ENCODE measurements at regions not wholly inside any gene's neighbourhood (a gene's known extent, or its start where the extent isn't known, plus 50 kb on each side); places are given as distances from the start of the nearest gene placed in this dataset.
"Not testable (repeated sequence)": the region's sequence is repeated elsewhere in the genome, so short reads cannot be mapped to it uniquely, and the experiment has no call there.

DNA sequence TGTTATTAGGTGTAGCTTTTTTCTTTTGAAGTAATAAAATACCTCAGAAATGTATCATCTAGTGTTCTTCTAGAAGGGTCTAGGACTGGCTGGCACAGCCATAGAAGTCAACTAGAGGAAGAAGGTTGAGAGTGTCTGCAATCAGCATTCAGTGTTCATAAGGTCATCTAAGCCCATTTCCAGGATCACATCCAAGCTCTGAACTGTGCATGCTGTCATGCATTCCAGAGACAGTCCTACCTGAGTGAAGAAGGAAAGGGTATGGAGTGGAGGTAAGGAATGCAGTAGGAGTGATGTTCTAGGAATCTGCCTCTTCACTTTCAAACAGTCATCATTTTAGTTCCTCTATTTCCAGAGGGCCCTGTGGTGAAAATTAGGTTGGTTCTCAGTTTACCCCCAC, 789.7 kb downstream of the GATA3 start:
- Histone ChIP-seq H3K4me2 (ENCODE audit: low read length) (no peak overlapping the region), H3K4me1 (ENCODE audit: control insufficient read depth, low read depth, low read length) (no peaks in the 10 kb centered on the region), H4K8ac (ENCODE audit: low read depth, low read length) (no peak overlapping the region), H2BK120ac (ENCODE audit: low read depth, low read length) (no peak overlapping the region), H2BK5ac (ENCODE audit: low read length) (no peak overlapping the region), H3K56ac (ENCODE audit: low read length) (no peak overlapping the region), H3K79me1 (ENCODE audit: low read length) (no peaks in the 10 kb centered on the region), H3K27ac (ENCODE audit: low read depth, low read length) (no peak overlapping the region), H3K4ac (ENCODE audit: low read depth, low read length) (no peak overlapping the region), H2AK5ac (ENCODE audit: low read length) (no peak overlapping the region), H3K23ac (ENCODE audit: low read length) (no peak overlapping the region), H3K27me3 (ENCODE audit: insufficient read depth, low read length, poor library complexity) (no peaks in the 10 kb centered on the region), H3K36me3 (ENCODE audit: control insufficient read depth, insufficient read depth, low read length) (no peaks in the 10 kb centered on the region), H3K18ac (ENCODE audit: low read length) (no peak overlapping the region), H2BK15ac (replicated peaks; ENCODE audit: low read depth) (no peak overlapping the region), H3K4me3 (ENCODE audit: low read length) (no peak overlapping the region), H4K5ac (ENCODE audit: low read length) (no peak overlapping the region), H3K9ac (ENCODE audit: low read length) (no peak overlapping the region), H3K79me2 (ENCODE audit: control insufficient read depth, insufficient read depth, low read length) (no peaks in the 10 kb centered on the region)
- no peak for DNase-seq

DNA sequence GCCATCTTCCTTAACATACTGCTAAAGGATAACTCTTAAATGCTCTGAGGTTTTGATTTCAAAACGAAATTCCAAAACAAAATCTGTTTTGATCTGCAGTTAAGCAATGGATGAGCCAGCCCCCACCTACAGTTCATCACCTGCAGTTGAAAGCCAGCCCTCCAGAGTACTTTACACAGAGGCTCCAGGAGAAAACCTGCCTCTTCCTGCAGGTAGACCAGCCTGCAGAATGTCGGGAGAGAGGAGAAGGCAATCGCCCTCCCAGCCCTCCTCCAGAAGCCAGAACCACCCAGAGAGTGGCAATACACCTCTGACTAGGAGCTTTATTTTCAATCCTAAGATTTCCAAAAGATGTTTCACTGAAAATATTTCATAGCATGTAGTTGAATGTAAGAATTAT, 798.1 kb downstream of the GATA3 start:
- WGBS (ENCODE audit: extremely low coverage, insufficient coverage, low lambda C conversion rate): no CpG with 5 or more reads among the region's 3 CpGs
- no peak overlapping the region for H3K56ac ChIP-seq (ENCODE audit: low read length)
- H3K79me1 ChIP-seq (ENCODE audit: low read length): no peaks in the 10 kb centered on the region
- no peak overlapping the region for H4K8ac ChIP-seq (ENCODE audit: low read depth, low read length)
- H3K27me3 ChIP-seq (ENCODE audit: insufficient read depth, low read length, poor library complexity): no peaks in the 10 kb centered on the region
- H3K18ac ChIP-seq (ENCODE audit: low read length): no peak overlapping the region
- no peak overlapping the region for H2BK15ac ChIP-seq (replicated peaks; ENCODE audit: low read depth)
- H3K4me2 ChIP-seq (ENCODE audit: low read length): no peak overlapping the region
- no peak overlapping the region for H3K4ac ChIP-seq (ENCODE audit: low read depth, low read length)
- no peak overlapping the region for H4K5ac ChIP-seq (ENCODE audit: low read length)
- no peak overlapping the region for H3K23ac ChIP-seq (ENCODE audit: low read length)
- H2BK120ac ChIP-seq (ENCODE audit: low read depth, low read length): no peak overlapping the region
- no peaks in the 10 kb centered on the region for H3K79me2 ChIP-seq (ENCODE audit: control insufficient read depth, insufficient read depth, low read length)
- H2AK5ac ChIP-seq (ENCODE audit: low read length): no peak overlapping the region
- no peak overlapping the region for H3K27ac ChIP-seq (ENCODE audit: low read depth, low read length)
- no peaks in the 10 kb centered on the region for H3K36me3 ChIP-seq (ENCODE audit: control insufficient read depth, insufficient read depth, low read length)
- H3K4me3 ChIP-seq (ENCODE audit: low read length): no peak overlapping the region
- no peak for DNase-seq
- no peak overlapping the region for H3K9ac ChIP-seq (ENCODE audit: low read length)
- no peak overlapping the region for H2BK5ac ChIP-seq (ENCODE audit: low read length)
- H3K4me1 ChIP-seq (ENCODE audit: control insufficient read depth, low read depth, low read length): no peaks in the 10 kb centered on the region

DNA sequence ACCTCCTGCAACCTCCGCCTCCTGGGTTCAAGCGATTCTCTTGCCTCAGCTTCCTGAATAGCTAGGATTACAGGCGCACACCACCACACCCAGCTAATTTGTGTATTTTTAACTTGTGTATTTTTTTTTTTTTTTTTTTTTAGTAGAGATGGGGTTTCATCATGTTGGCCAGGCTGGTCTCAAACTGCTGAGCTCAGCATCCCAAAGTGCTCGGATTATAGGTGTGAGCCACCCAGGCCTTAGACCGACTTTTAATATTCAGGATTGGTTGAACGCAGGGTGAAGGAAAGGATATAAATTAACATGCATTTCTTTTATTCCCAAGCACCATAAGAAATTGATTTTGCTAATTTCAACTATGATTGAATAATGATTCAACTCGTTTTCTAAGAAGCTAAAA, 798.6 kb downstream of the GATA3 start:
- H2BK120ac ChIP-seq (ENCODE audit: low read depth, low read length): no peak overlapping the region
- no peaks in the 10 kb centered on the region for H3K79me2 ChIP-seq (ENCODE audit: control insufficient read depth, insufficient read depth, low read length)
- H3K18ac ChIP-seq (ENCODE audit: low read length): no peak overlapping the region
- no peaks in the 10 kb centered on the region for H3K27me3 ChIP-seq (ENCODE audit: insufficient read depth, low read length, poor library complexity)
- no peak overlapping the region for H3K9ac ChIP-seq (ENCODE audit: low read length)
- DNase-seq: no peak
- no peak overlapping the region for H3K23ac ChIP-seq (ENCODE audit: low read length)
- H3K36me3 ChIP-seq (ENCODE audit: control insufficient read depth, insufficient read depth, low read length): no peaks in the 10 kb centered on the region
- no peak overlapping the region for H3K4me2 ChIP-seq (ENCODE audit: low read length)
- no CpG with 5 or more reads among the region's 7 CpGs for WGBS (ENCODE audit: extremely low coverage, insufficient coverage, low lambda C conversion rate)
- no peak overlapping the region for H2BK5ac ChIP-seq (ENCODE audit: low read length)
- H2AK5ac ChIP-seq (ENCODE audit: low read length): no peak overlapping the region
- H3K79me1 ChIP-seq (ENCODE audit: low read length): no peaks in the 10 kb centered on the region
- no peak overlapping the region for H2BK15ac ChIP-seq (replicated peaks; ENCODE audit: low read depth)
- H4K5ac ChIP-seq (ENCODE audit: low read length): no peak overlapping the region
- H3K4me3 ChIP-seq (ENCODE audit: low read length): no peak overlapping the region
- no peak overlapping the region for H4K8ac ChIP-seq (ENCODE audit: low read depth, low read length)
- no peaks in the 10 kb centered on the region for H3K4me1 ChIP-seq (ENCODE audit: control insufficient read depth, low read depth, low read length)
- no peak overlapping the region for H3K27ac ChIP-seq (ENCODE audit: low read depth, low read length)
- H3K56ac ChIP-seq (ENCODE audit: low read length): no peak overlapping the region
- H3K4ac ChIP-seq (ENCODE audit: low read depth, low read length): no peak overlapping the region

DNA sequence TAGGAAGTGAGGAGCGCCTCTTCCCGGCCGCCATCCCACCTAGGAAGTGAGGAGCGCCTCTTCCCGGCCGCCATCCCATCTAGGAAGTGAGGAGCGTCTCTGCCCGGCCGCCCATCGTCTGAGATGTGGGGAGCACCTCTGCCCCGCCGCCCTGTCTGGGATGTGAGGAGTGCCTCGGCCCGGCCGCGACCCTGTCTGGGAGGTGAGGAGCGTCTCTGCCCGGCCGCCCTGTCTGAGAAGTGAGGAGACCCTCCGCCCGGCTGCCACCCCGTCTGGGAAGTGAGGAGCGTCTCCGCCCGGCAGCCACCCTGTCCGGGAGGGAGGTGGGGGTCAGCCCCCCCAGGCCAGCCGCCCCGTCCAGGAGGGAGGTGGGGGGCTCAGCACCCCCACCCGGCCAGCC, 814.4 kb downstream of the GATA3 start:
- H3K4me1 ChIP-seq (ENCODE audit: control insufficient read depth, low read depth, low read length); H3K56ac ChIP-seq (ENCODE audit: low read length); H3K9ac ChIP-seq (ENCODE audit: low read length); H3K36me3 ChIP-seq (ENCODE audit: control insufficient read depth, insufficient read depth, low read length); H3K4ac ChIP-seq (ENCODE audit: low read depth, low read length); H2BK120ac ChIP-seq (ENCODE audit: low read depth, low read length); DNase-seq; H3K18ac ChIP-seq (ENCODE audit: low read length); H2BK5ac ChIP-seq (ENCODE audit: low read length); H3K23ac ChIP-seq (ENCODE audit: low read length); H3K27ac ChIP-seq (ENCODE audit: low read depth, low read length); H3K79me1 ChIP-seq (ENCODE audit: low read length); H3K79me2 ChIP-seq (ENCODE audit: control insufficient read depth, insufficient read depth, low read length); H4K8ac ChIP-seq (ENCODE audit: low read depth, low read length); H3K4me3 ChIP-seq (ENCODE audit: low read length); H3K27me3 ChIP-seq (ENCODE audit: insufficient read depth, low read length, poor library complexity); H2BK15ac ChIP-seq (replicated peaks; ENCODE audit: low read depth); H4K5ac ChIP-seq (ENCODE audit: low read length); H2AK5ac ChIP-seq (ENCODE audit: low read length); H3K4me2 ChIP-seq (ENCODE audit: low read length): not testable (repeated sequence)
- no CpG with 5 or more reads among the region's 29 CpGs for WGBS (ENCODE audit: extremely low coverage, insufficient coverage, low lambda C conversion rate)

DNA sequence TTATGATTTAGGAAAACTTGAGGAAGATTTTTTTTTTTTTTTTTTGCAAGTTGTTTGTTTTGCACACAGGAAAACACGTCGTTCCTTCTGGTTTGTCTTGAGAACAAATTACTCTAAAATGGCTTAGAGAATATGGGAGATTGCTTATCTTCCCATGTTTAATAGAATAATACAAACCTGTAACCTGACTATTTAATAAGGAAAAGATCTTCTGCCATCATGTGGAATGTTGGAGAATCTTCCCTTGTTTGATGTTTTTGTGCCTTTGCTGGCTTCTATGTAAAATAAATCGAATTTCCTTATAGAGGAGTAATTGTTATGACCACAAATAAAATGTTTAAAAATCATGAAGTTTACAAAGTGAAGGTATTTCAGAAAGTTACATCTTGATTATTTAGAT, 818.8 kb downstream of the GATA3 start:
- Histone ChIP-seq H3K36me3 (ENCODE audit: control insufficient read depth, insufficient read depth, low read length) (no peaks in the 10 kb centered on the region), H3K4ac (ENCODE audit: low read depth, low read length) (no peak overlapping the region), H3K4me2 (ENCODE audit: low read length) (no peak overlapping the region), H2BK15ac (replicated peaks; ENCODE audit: low read depth) (no peak overlapping the region), H3K4me1 (ENCODE audit: control insufficient read depth, low read depth, low read length) (no peaks in the 10 kb centered on the region), H3K4me3 (ENCODE audit: low read length) (no peak overlapping the region), H3K79me1 (ENCODE audit: low read length) (no peaks in the 10 kb centered on the region), H4K5ac (ENCODE audit: low read length) (no peak overlapping the region), H2BK120ac (ENCODE audit: low read depth, low read length) (no peak overlapping the region), H2AK5ac (ENCODE audit: low read length) (no peak overlapping the region), H3K18ac (ENCODE audit: low read length) (no peak overlapping the region), H3K27me3 (ENCODE audit: insufficient read depth, low read length, poor library complexity) (no peaks in the 10 kb centered on the region), H3K27ac (ENCODE audit: low read depth, low read length) (no peak overlapping the region), H3K56ac (ENCODE audit: low read length) (no peak overlapping the region), H3K79me2 (ENCODE audit: control insufficient read depth, insufficient read depth, low read length) (no peaks in the 10 kb centered on the region), H4K8ac (ENCODE audit: low read depth, low read length) (no peak overlapping the region), H3K9ac (ENCODE audit: low read length) (no peak overlapping the region), H2BK5ac (ENCODE audit: low read length) (no peak overlapping the region), H3K23ac (ENCODE audit: low read length) (no peak overlapping the region)
- DNase-seq: peak; percentile 6
- no CpG with 5 or more reads among the region's 3 CpGs for WGBS (ENCODE audit: extremely low coverage, insufficient coverage, low lambda C conversion rate)

DNA sequence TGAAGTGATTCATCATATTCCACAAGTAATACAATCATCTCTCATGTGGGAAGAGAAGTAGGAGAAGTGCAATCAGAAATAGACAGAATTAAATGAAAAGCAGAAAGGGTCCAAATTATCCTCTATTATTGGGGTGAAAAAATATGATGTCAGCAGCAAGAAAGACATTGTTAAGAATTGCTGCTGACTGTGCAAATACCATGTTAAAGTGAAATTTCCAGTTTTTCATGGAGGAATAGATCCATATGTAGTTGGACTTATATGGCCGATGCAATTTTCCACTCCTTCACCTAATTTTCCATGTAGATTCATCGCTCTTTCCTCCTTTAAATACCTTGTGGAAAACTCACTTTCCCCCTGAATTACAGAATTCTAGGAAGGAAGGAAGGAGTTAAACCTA, 819.8 kb downstream of the GATA3 start:
- Histone ChIP-seq H2AK5ac (ENCODE audit: low read length) (no peak overlapping the region), H3K27me3 (ENCODE audit: insufficient read depth, low read length, poor library complexity) (no peaks in the 10 kb centered on the region)
- no peak for DNase-seq

More for the DNA sequence above, 819.8 kb downstream of the GATA3 start:
- H3K4me2 ChIP-seq (ENCODE audit: low read length): no peak overlapping the region
- H3K36me3 ChIP-seq (ENCODE audit: control insufficient read depth, insufficient read depth, low read length): no peaks in the 10 kb centered on the region
- no peak overlapping the region for H3K4me3 ChIP-seq (ENCODE audit: low read length)
- H2BK15ac ChIP-seq (replicated peaks; ENCODE audit: low read depth): no peak overlapping the region
- H3K23ac ChIP-seq (ENCODE audit: low read length): no peak overlapping the region
- H3K79me1 ChIP-seq (ENCODE audit: low read length): no peaks in the 10 kb centered on the region
- H3K4me1 ChIP-seq (ENCODE audit: control insufficient read depth, low read depth, low read length): no peaks in the 10 kb centered on the region
- H2BK5ac ChIP-seq (ENCODE audit: low read length): no peak overlapping the region
- H4K8ac ChIP-seq (ENCODE audit: low read depth, low read length): no peak overlapping the region
- no peak overlapping the region for H4K5ac ChIP-seq (ENCODE audit: low read length)
- no peak overlapping the region for H3K27ac ChIP-seq (ENCODE audit: low read depth, low read length)
- H3K9ac ChIP-seq (ENCODE audit: low read length): no peak overlapping the region
- H3K56ac ChIP-seq (ENCODE audit: low read length): no peak overlapping the region
- H3K18ac ChIP-seq (ENCODE audit: low read length): no peak overlapping the region
- no peak overlapping the region for H3K4ac ChIP-seq (ENCODE audit: low read depth, low read length)
- no CpG with 5 or more reads among the region's 2 CpGs for WGBS (ENCODE audit: extremely low coverage, insufficient coverage, low lambda C conversion rate)
- no peaks in the 10 kb centered on the region for H3K79me2 ChIP-seq (ENCODE audit: control insufficient read depth, insufficient read depth, low read length)
- no peak overlapping the region for H2BK120ac ChIP-seq (ENCODE audit: low read depth, low read length)

Measured in mesendoderm (in vitro differentiated cells).